Memory B cell (primary cell): ENCODE measurements at regions not wholly inside any gene's neighbourhood (a gene's known extent, or its start where the extent isn't known, plus 50 kb on each side); places are given as distances from the start of the nearest gene placed in this dataset.
A peak's percentile ranks its signal among the peaks of the same experiment; 100 is the strongest.

Source experiments
- ATAC-seq: fragments of 150-1000 bp; cut with Tn5 transposase; 2 replicates; pipeline ENCODE4 v1.10.0; 2021; ENCODE audit warnings: low read depth, mild to moderate bottlenecking, moderate library complexity
- DNase-seq, 2 donors: peaks; one replicate each; pipeline ENCODE4 v3.0.0; 2022; ENCODE audit warnings: low spot score in 2 of 2
- H3K27ac Mint-ChIP-seq: one replicate; pipeline ENCODE4 v1.8.0; 2022; ENCODE audit warnings: mild to moderate bottlenecking, moderate library complexity, mixed read lengths
- H3K27me3 Mint-ChIP-seq: one replicate; pipeline ENCODE4 v1.8.0; 2022; ENCODE audit warnings: mixed read lengths
- H3K36me3 Mint-ChIP-seq: one replicate; pipeline ENCODE4 v1.8.0; 2022; ENCODE audit warnings: mild to moderate bottlenecking, mixed read lengths
- H3K4me1 Mint-ChIP-seq: one replicate; pipeline ENCODE4 v1.8.0; 2022; ENCODE audit warnings: mixed read lengths
- H3K4me3 Mint-ChIP-seq: one replicate; pipeline ENCODE4 v1.8.0; 2022; ENCODE audit warnings: mild to moderate bottlenecking, moderate library complexity, mixed read lengths
- H3K9me3 Mint-ChIP-seq: one replicate; pipeline ENCODE4 v1.8.0; 2022; ENCODE audit warnings: mixed read lengths

DNA sequence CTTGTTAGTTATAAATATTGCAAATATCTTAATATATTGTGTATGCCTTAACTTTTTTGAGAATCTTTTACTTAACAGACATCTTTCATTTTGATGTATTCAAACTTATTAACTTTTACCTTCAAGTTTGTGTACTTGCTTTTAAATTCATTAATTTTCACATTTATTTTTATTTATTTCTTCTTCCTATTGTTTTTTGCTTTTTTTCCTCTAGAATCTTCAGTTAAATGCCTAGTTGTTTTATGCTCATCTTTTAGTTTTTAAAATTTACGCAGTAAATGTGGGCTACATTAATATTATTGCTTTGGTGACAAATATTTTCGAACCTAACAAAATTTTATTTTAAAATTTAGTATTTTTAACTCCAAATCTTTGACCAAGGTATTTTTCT is 89.0 kb downstream of the TNFAIP3 start:
- H3K9me3 Mint-ChIP-seq = no peaks in the 10 kb centered on the region
- no peak overlapping the region for H3K27ac Mint-ChIP-seq
- no peak overlapping the region for H3K4me3 Mint-ChIP-seq
- DNase-seq = no peak
- no peak for ATAC-seq
- H3K27me3 Mint-ChIP-seq = no peaks in the 10 kb centered on the region
- H3K4me1 Mint-ChIP-seq = peaks cover 3% of the 10 kb centered on the region
- no peaks in the 10 kb centered on the region for H3K36me3 Mint-ChIP-seq

DNA sequence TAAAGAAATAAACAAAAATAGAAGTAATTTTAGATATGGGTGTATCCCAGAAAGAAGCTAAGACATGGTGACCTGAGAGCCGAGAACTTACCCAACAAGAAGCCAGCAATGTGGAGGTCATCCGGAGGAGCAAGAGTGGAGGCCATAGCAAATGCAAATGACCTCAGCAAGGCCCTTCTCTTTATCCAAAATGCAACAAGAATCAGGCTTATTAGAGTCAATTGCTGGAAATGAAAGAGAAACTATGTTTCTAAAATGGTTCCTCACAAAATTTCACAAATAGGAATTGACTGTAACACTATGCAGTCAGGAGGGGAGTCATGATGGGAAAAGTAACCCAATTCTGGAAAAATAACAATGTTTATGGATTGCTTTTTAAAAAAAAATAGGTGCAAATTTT is 90.4 kb downstream of the TNFAIP3 start:
- no peak overlapping the region for H3K27ac Mint-ChIP-seq
- ATAC-seq (no peak), DNase-seq (no peak)
- H3K4me3 Mint-ChIP-seq = no peak overlapping the region
- H3K36me3 Mint-ChIP-seq = no peaks in the 10 kb centered on the region
- H3K27me3 Mint-ChIP-seq = no peaks in the 10 kb centered on the region
- no peaks in the 10 kb centered on the region for H3K9me3 Mint-ChIP-seq
- no peaks in the 10 kb centered on the region for H3K4me1 Mint-ChIP-seq

DNA sequence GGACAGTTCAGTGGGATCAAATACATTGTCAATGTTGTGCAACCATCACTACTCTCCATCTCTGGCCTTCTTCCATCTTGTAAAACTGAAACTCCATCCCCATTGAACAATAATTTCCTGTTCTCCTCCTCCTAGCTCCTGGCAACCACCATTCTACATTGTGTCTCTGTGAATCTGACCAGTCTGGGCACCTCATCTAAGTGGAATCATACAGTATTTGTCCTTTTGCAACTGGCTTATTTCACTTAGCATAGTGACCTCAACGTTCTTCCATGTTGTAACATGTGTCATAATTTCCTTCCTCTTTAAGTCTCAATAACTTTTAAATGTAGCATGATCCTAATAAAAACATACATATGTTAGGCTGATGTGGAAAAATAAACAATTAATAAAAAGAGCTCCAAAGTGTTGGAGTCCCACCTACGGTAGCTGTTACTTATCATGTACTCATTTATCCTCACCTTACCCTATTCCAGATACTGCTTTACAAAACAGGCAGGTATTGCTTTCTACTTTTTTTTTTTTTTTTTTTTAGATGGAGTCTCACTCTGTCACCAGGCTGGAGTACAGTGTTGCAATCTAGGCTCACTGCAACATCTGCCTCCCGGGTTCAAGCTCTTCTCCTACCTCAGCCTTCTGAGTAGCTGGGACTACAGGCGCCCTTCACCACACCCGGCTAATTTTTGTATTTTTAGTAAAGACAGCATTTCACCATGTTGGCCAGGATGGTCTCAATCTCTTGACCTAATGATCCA is 91.9 kb downstream of the TNFAIP3 start:
- Mint-ChIP-seq H3K27ac (no peak overlapping the region), H3K4me1 (no peaks in the 10 kb centered on the region), H3K4me3 (no peak overlapping the region), H3K36me3 (no peaks in the 10 kb centered on the region), H3K9me3 (no peaks in the 10 kb centered on the region), H3K27me3 (no peaks in the 10 kb centered on the region)
- DNase-seq = no peak
- ATAC-seq = no peak

DNA sequence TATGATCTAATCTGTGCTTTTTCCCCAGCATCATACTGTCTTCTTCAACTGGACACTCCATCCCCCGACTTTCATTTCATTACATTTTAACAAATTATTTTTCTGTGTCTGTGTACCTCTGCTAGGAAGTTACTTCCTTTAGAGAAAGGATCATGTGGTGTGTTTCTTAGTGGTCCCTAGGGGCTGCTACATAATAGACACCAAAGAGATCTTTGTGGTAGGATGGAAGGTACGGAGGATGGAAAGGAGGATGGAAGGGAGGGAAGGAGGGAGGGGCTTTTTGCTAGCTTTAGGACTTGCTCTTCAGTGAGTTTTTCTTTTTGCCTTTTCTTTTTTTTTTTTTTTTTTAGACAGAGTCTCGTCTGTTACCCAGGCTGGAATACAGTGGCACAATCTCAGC is 95.7 kb downstream of the TNFAIP3 start:
- DNase-seq (no peak), ATAC-seq (no peak)
- Mint-ChIP-seq H3K4me3 (no peak overlapping the region), H3K27me3 (no peaks in the 10 kb centered on the region), H3K4me1 (peaks cover 13% of the 10 kb centered on the region), H3K36me3 (no peaks in the 10 kb centered on the region), H3K9me3 (no peaks in the 10 kb centered on the region), H3K27ac (no peak overlapping the region)

DNA sequence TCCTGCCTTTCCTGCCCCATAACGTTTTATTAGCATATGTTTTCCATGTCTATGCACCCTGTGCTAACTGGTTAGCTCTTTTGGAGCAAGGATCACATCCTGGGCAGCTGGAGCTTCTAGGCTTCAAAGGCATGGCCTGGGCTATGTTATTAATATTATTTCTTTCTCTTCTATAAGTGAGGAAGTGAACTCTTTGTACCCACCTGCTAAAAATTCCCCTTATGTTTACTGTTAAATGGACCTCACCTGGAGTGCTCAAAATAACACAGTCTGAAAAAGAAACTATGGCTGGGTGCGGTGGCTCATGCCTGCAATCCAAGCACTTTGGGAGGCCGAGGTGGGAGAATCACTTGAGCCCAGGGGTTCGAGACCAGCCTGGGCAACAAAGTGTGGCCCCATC is 97.8 kb downstream of the TNFAIP3 start:
- Mint-ChIP-seq H3K4me1 (peaks cover 15% of the 10 kb centered on the region), H3K36me3 (no peaks in the 10 kb centered on the region), H3K9me3 (no peaks in the 10 kb centered on the region), H3K27me3 (peaks cover 3% of the 10 kb centered on the region), H3K27ac (peak overlapping the region; percentile 45), H3K4me3 (peak overlapping the region; percentile 50)
- ATAC-seq = peak; percentile 56
- no peak for DNase-seq

DNA sequence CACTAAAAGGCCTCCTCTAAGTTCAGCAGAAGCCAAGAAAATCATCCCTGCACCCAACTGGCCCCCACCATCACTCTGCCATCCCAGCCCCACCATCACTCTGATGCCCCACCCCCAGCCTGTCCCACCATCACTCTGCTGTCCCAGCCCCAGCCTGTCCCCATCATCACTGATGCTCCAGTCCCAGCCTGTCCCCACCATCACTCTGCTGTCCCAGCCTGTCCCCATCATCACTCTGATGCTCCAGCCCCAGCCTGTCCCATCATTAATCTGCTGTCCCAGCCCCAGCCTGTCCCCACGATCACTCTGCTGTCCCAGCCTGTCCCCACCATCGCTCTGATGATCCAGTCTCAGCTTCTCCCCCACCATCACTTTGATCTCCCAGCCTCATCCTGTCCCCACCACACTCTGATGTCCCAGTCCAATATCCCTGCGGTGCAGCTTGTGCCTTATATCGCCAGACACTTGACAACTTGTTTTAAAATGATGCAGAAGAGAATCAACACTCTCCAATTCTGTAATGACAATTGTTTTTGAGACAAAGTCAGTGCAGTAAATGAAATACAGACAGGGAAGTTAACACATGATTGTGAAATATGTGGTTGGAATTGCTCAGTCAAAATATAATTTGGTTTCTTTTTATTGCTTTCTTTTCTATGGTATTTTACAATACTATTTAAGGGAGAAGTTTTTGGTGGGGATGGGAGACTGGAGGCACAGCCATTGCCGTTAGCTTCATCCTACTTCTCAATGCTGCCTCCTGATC is 100.8 kb downstream of the TNFAIP3 start:
- H3K9me3 Mint-ChIP-seq = no peaks in the 10 kb centered on the region
- H3K27me3 Mint-ChIP-seq = peaks cover 3% of the 10 kb centered on the region
- DNase-seq (no peak), ATAC-seq (no peak)
- H3K36me3 Mint-ChIP-seq = no peaks in the 10 kb centered on the region
- H3K27ac Mint-ChIP-seq = no peak overlapping the region
- H3K4me1 Mint-ChIP-seq = peaks cover 19% of the 10 kb centered on the region
- H3K4me3 Mint-ChIP-seq = no peak overlapping the region

DNA sequence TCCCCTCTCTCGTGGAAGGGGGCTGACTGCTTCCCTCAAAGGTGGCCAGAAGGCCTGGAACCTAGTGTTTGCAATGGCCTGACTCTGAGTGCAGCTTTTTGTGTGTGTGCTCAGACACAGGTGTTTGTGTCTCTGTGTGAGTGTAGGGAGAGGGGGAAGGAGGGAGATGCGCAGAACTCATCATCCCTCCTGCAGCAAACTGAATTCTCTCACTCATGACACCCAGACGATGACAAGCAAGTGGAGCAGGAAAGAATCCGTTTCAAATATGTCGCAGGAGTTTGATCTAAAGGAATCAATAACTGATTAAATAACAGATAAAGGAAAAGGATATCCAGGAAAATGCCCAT is 101.4 kb downstream of the TNFAIP3 start:
- DNase-seq (no peak), ATAC-seq (no peak)
- Mint-ChIP-seq H3K36me3 (no peaks in the 10 kb centered on the region), H3K4me1 (peaks cover 19% of the 10 kb centered on the region), H3K4me3 (no peak overlapping the region), H3K27ac (no peak overlapping the region), H3K9me3 (no peaks in the 10 kb centered on the region), H3K27me3 (peaks cover 3% of the 10 kb centered on the region)

DNA sequence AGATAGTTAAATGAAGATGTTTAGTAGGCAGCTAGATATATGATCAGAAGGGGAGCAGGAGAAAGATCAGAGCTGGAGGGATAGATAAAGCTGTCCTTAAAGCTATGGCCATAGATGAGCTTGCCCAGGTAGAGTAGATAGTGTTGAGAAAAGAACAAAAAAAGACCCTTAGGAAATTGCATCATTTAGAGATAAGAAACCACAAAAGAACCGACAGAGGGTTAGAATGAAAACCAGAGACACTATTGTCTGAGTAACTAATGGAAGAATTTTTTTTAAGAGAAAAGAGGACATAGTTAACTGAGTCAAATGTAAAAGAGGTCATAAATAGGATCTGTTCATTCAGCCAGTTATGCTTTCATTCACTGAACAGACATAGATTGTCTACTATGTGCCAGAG is 101.8 kb downstream of the TNFAIP3 start:
- no peak for DNase-seq
- no peak for ATAC-seq

DNA sequence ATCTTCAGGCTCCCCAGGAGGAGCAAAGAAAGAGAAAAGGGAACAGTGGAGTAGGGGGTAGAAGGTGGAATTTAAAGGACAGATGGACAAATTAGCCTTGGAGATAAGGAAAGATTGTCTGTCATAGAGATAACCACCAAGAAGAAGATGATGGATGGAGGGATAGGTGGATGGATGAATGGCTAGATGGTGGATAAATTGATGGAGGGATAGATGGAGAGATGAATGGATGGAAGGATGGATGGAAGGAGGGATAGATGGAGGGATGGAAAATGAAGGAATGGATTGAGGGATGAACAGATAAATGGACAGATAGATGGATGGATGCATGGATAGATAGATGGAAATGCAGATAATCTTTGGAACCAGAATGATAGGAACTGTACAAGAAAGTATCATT is 102.8 kb downstream of the TNFAIP3 start:
- no peaks in the 10 kb centered on the region for H3K36me3 Mint-ChIP-seq
- peaks cover 11% of the 10 kb centered on the region for H3K4me1 Mint-ChIP-seq
- H3K27ac Mint-ChIP-seq = no peak overlapping the region
- ATAC-seq (no peak), DNase-seq (no peak)
- H3K4me3 Mint-ChIP-seq = no peak overlapping the region
- peaks cover 3% of the 10 kb centered on the region for H3K27me3 Mint-ChIP-seq
- H3K9me3 Mint-ChIP-seq = no peaks in the 10 kb centered on the region

More for the DNA sequence above, 101.8 kb downstream of the TNFAIP3 start:
- H3K9me3 Mint-ChIP-seq = no peaks in the 10 kb centered on the region
- H3K4me1 Mint-ChIP-seq = peaks cover 19% of the 10 kb centered on the region
- peaks cover 3% of the 10 kb centered on the region for H3K27me3 Mint-ChIP-seq
- no peak overlapping the region for H3K4me3 Mint-ChIP-seq
- no peak overlapping the region for H3K27ac Mint-ChIP-seq
- no peaks in the 10 kb centered on the region for H3K36me3 Mint-ChIP-seq

DNA sequence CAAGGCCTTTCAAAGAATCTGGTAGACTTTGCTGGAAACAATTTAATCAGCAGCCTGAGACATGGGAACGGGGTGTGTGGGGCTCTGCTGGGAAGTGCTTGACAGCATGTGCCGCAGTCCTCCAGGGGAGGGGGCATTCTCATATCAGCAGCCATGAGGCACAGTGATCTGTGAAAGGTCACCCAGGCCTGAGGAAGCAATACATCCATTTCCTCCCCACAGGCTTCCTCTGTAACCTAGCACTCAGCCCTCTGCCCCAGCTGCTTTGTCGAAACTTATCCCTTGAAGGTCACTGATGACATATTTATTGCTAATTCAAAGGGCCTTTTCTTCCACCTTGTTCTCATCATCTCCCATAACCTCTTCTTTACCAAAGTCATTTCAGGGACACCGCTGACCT is 103.3 kb downstream of the TNFAIP3 start:
- ATAC-seq = peak; percentile 22
- no peak for DNase-seq
- no peak overlapping the region for H3K4me3 Mint-ChIP-seq

DNA sequence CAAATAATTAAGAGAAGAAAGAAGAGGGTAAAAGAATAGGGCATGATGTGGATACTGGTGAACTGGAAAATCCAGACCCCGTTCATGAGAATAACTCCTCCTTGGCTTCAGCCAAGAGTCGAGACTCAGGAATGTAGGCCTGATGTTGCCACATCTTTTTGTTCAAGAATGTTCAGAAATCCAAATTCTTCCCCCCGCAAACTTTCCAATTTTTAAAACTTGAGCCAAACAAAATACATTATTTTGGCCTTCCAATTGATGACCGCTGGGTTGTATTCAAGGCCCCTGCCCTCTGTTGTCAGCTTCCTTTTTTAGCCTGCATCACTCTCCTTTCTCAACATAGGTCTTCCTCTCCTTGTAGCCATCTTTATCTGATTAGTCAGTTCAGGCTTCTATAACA is 106.1 kb downstream of the TNFAIP3 start:
- H3K4me1 Mint-ChIP-seq = peaks cover 9% of the 10 kb centered on the region
- ATAC-seq (no peak), DNase-seq (no peak)
- H3K4me3 Mint-ChIP-seq = no peak overlapping the region
- H3K9me3 Mint-ChIP-seq = no peaks in the 10 kb centered on the region
- no peaks in the 10 kb centered on the region for H3K27me3 Mint-ChIP-seq
- no peaks in the 10 kb centered on the region for H3K36me3 Mint-ChIP-seq
- no peak overlapping the region for H3K27ac Mint-ChIP-seq

More for the DNA sequence above, 103.3 kb downstream of the TNFAIP3 start:
- no peak overlapping the region for H3K27ac Mint-ChIP-seq
- no peaks in the 10 kb centered on the region for H3K9me3 Mint-ChIP-seq
- peaks cover 3% of the 10 kb centered on the region for H3K27me3 Mint-ChIP-seq
- peaks cover 8% of the 10 kb centered on the region for H3K4me1 Mint-ChIP-seq
- no peaks in the 10 kb centered on the region for H3K36me3 Mint-ChIP-seq

DNA sequence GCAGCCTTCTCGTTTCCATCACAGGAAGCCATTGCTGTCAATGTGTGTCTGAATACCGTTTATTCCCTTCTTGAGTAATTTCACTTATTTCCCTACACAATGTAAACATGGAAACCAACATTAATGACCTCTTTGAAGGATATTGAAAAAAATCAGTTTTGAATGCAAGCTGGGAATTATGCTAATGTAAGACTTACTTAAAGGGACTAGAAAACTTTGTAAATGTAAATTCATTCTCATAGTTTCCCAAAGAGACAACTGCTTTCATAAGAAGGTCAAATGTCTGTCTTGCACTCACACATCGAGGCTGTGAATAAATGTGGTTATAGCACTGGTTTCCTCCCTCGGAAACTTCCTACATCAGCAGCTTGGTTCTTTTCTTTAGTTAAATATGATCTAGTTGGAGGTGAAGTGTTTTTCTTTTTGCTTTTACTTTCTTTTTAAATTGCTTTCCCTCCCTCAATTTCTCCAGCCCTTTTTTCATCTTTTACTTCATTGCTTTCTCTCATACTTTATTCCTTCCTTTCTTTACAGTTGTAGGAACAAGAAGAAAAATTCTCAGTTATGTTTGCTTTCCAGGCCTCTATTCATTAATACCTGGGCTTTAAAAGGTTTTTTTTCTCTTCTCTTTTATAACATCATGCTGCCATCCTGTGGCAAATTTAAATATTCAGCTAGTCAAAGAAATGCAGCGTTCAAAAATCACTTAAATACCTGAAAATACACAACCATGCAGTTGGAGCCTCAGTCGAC is 108.3 kb downstream of the TNFAIP3 start:
- peaks cover 5% of the 10 kb centered on the region for H3K4me1 Mint-ChIP-seq
- H3K4me3 Mint-ChIP-seq = peak overlapping the region; percentile 9
- peak; percentile 27 for ATAC-seq
- no peaks in the 10 kb centered on the region for H3K36me3 Mint-ChIP-seq
- H3K27ac Mint-ChIP-seq = peak overlapping the region; percentile 53
- H3K27me3 Mint-ChIP-seq = no peaks in the 10 kb centered on the region
- H3K9me3 Mint-ChIP-seq = no peaks in the 10 kb centered on the region
- no peak for DNase-seq

DNA sequence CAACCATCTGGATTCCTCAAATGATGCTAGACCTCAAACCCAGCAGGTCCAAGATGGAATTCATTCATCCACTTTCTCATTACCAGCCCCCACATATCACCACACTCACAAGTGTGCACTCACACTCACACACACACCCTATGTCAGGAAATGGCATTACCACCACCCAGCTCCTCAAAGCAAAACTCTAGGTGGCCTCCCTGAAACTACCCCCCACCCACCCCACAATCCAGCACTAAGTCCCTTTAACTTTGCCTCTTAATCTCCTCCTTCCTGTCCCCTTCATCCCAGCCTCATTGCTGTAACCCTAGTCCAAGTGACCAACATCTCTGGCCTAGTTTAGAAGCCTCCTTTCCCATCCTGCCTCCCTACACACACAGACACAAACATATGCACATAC is 109.4 kb downstream of the TNFAIP3 start:
- Mint-ChIP-seq H3K27ac (no peak overlapping the region), H3K9me3 (no peaks in the 10 kb centered on the region), H3K36me3 (no peaks in the 10 kb centered on the region), H3K4me3 (no peak overlapping the region), H3K27me3 (no peaks in the 10 kb centered on the region), H3K4me1 (peaks cover 3% of the 10 kb centered on the region)
- DNase-seq (no peak), ATAC-seq (no peak)

DNA sequence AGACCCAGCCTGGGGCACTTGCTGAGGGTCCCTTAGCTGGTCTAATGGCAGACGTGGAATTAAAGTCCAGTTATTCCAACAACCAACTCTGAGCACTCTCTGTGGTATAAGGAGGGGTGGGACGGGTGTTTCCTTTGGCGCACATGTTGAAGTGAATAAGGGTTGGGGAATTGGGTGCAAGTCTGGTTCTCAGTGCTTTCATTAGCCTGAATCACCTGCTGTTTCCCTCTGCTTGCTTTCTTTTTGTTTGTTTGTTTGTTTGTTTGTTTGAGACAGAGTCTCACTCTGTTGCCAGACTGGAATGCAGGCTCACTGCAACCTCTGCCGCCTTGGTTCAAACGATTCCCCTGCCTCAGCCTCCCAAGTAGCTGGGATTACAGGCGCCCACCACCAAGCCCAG is 110.1 kb downstream of the TNFAIP3 start:
- Mint-ChIP-seq H3K4me3 (no peak overlapping the region), H3K4me1 (peaks cover 3% of the 10 kb centered on the region), H3K36me3 (no peaks in the 10 kb centered on the region), H3K27ac (no peak overlapping the region), H3K27me3 (no peaks in the 10 kb centered on the region), H3K9me3 (no peaks in the 10 kb centered on the region)
- no peak for ATAC-seq
- no peak for DNase-seq
